ENCODE measurements at regions not wholly inside any gene's neighbourhood (a gene's known extent, or its start where the extent isn't known, plus 50 kb on each side); places are given as distances from the start of the nearest gene placed in this dataset.

DNA sequence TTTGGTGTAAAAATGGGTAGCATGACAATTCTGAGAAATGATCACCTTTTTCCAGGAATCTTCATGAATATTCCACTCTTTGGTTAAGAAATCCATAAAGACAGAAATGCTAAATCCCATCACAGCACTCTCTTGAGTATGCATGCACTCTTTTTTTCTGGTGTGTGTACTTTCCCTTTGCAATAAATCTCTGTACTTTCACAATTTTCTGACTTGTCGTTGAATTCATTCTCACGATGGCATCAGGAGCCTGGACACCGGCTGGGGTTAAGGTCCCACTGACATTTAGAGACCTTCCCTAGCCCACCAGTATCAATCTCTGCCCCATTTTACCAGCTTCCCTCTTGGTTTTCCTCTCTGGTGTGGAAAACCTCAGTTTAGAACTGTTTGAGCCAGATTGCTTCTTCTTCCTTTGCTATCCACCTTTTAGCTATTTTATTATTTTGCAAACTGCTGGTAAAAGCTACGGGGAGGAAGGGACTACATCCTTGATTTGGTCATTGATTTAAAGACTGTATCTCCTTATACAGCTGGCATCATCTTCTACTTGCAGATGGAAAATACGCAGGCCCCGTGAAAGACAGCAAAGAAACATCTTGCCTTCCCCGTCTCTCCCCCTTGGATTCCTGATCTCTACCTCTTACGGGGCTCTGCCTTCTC is 59.9 kb upstream of the ZFR start:
- no peak for TF ChIP-seq CTCF (IDR thresholded peaks at IDR 0.05)
- TF ChIP-seq POLR2AphosphoS5 (IDR thresholded peaks at IDR 0.05) = no peak
